Activated T-helper 2 cell treated with anti-CD3 and anti-CD28 coated beads, Interferon-gamma antibody, Interleukin-2, Interleukin-4, amounts not matched to agents 10 μg/mL and 5 μg/mL and 100 μg/mL, durations not matched to agents 14 hours and 24 hours and 36 hours (primary cell): ENCODE measurements at regions not wholly inside any gene's neighbourhood (a gene's known extent, or its start where the extent isn't known, plus 50 kb on each side); places are given as distances from the start of the nearest gene placed in this dataset.

Source experiments
- DNase-seq: peaks from one replicate; pipeline ENCODE4 v3.0.0; 2021; ENCODE audit warnings: low spot score
- H3K27ac Mint-ChIP-seq: one replicate; pipeline ENCODE4 v1.8.0; 2021; ENCODE audit warnings: mixed read lengths
- H3K27me3 Mint-ChIP-seq: one replicate; pipeline ENCODE4 v1.8.0; 2021; ENCODE audit warnings: low read depth, mixed read lengths
- H3K36me3 Mint-ChIP-seq: one replicate; pipeline ENCODE4 v1.8.0; 2021; ENCODE audit warnings: low read depth, mixed read lengths
- H3K4me1 Mint-ChIP-seq: one replicate; pipeline ENCODE4 v1.8.0; 2021; ENCODE audit warnings: low read depth, mixed read lengths
- H3K4me3 Mint-ChIP-seq: one replicate; pipeline ENCODE4 v1.8.0; 2021; ENCODE audit warnings: low read depth, mild to moderate bottlenecking, moderate library complexity, mixed read lengths
- H3K9me3 Mint-ChIP-seq: one replicate; pipeline ENCODE4 v1.8.0; 2021; ENCODE audit warnings: mixed read lengths
- intact Hi-C: fragments of 100-400 bp; cut with micrococcal nuclease; formaldehyde crosslinking; loops from one replicate; pipeline ENCODE4 v1.15.1; 2023

- no peak overlapping the region for H3K4me3 Mint-ChIP-seq
- H3K4me1 Mint-ChIP-seq: peaks cover 9% of the 10 kb centered on the region
- DNase-seq: no peak
- no peaks in the 10 kb centered on the region for H3K27me3 Mint-ChIP-seq
- no peak overlapping the region for H3K27ac Mint-ChIP-seq
- H3K36me3 Mint-ChIP-seq: no peaks in the 10 kb centered on the region
- no peaks in the 10 kb centered on the region for H3K9me3 Mint-ChIP-seq
- intact Hi-C loops: no loop called here
These were observed 66.2 kb downstream of the RTP5 start for GRCh38 chr2:241935774-241936173.

GRCh38 chr2:241936457-241937133 is 67.1 kb downstream of the RTP5 start:
- H3K27ac Mint-ChIP-seq: no peak overlapping the region
- DNase-seq: no peak
- intact Hi-C loops: no loop called here
- H3K36me3 Mint-ChIP-seq: no peaks in the 10 kb centered on the region
- H3K4me3 Mint-ChIP-seq: no peak overlapping the region
- H3K4me1 Mint-ChIP-seq: peaks cover 12% of the 10 kb centered on the region
- H3K9me3 Mint-ChIP-seq: no peaks in the 10 kb centered on the region
- H3K27me3 Mint-ChIP-seq: no peaks in the 10 kb centered on the region

GRCh38 chr2:241937297-241937696 is 67.8 kb downstream of the RTP5 start:
- DNase-seq: no peak
- no peaks in the 10 kb centered on the region for H3K9me3 Mint-ChIP-seq
- no peaks in the 10 kb centered on the region for H3K27me3 Mint-ChIP-seq
- peaks cover 12% of the 10 kb centered on the region for H3K4me1 Mint-ChIP-seq
- no peak overlapping the region for H3K4me3 Mint-ChIP-seq
- H3K27ac Mint-ChIP-seq: no peak overlapping the region
- intact Hi-C loops: no loop called here
- no peaks in the 10 kb centered on the region for H3K36me3 Mint-ChIP-seq

DNA sequence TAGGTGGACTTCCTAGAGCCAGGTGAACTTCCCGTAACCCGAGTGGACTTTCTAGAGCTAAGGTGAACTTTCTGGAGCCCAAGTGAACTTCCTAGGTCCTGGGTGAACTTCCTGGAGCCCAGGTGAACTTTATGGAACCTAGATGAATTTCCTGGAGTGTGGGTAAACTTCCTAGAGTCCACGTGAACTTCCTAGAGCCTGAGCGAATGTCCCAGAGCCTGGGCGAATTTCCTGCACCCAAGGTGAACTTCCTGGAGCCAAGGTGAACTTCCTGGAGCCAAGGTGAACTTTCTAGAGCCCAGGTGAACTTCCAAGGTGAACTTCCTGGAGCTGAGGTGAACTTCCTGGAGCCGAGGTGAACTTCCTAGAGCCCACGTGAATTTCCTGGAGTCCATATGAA is 70.0 kb downstream of the RTP5 start:
- intact Hi-C loops: no loop called here
- no peak for DNase-seq
- Mint-ChIP-seq H3K27me3 (no peaks in the 10 kb centered on the region), H3K4me1 (peaks cover 8% of the 10 kb centered on the region), H3K9me3 (no peaks in the 10 kb centered on the region), H3K4me3 (no peak overlapping the region), H3K36me3 (no peaks in the 10 kb centered on the region), H3K27ac (no peak overlapping the region)

- no peak for DNase-seq
- H3K27ac Mint-ChIP-seq: no peak overlapping the region
- no peak overlapping the region for H3K4me3 Mint-ChIP-seq
- no peaks in the 10 kb centered on the region for H3K9me3 Mint-ChIP-seq
- intact Hi-C loops: no loop called here
- H3K27me3 Mint-ChIP-seq: no peaks in the 10 kb centered on the region
- no peaks in the 10 kb centered on the region for H3K36me3 Mint-ChIP-seq
- peaks cover 7% of the 10 kb centered on the region for H3K4me1 Mint-ChIP-seq
These were observed 70.8 kb downstream of the RTP5 start for GRCh38 chr2:241940329-241940728.

- DNase-seq: no peak
- intact Hi-C loops: no loop called here
These were observed 72.3 kb downstream of the RTP5 start for GRCh38 chr2:241941691-241942301.

GRCh38 chr2:241942416-241943208 is 73.1 kb downstream of the RTP5 start:
- no peaks in the 10 kb centered on the region for H3K9me3 Mint-ChIP-seq
- intact Hi-C loops: no loop called here
- H3K36me3 Mint-ChIP-seq: no peaks in the 10 kb centered on the region
- no peak overlapping the region for H3K27ac Mint-ChIP-seq
- H3K27me3 Mint-ChIP-seq: no peaks in the 10 kb centered on the region
- DNase-seq: no peak
- H3K4me1 Mint-ChIP-seq: peaks cover 2% of the 10 kb centered on the region
- H3K4me3 Mint-ChIP-seq: no peak overlapping the region

More at GRCh38 chr2:241941691-241942301, 72.3 kb downstream of the RTP5 start:
- Mint-ChIP-seq H3K36me3 (no peaks in the 10 kb centered on the region), H3K27ac (no peak overlapping the region), H3K4me3 (no peak overlapping the region), H3K27me3 (no peaks in the 10 kb centered on the region), H3K4me1 (peaks cover 2% of the 10 kb centered on the region), H3K9me3 (no peaks in the 10 kb centered on the region)

- no peak for DNase-seq
- H3K27ac Mint-ChIP-seq: no peak overlapping the region
- no peaks in the 10 kb centered on the region for H3K27me3 Mint-ChIP-seq
- peaks cover 2% of the 10 kb centered on the region for H3K4me1 Mint-ChIP-seq
- no peaks in the 10 kb centered on the region for H3K36me3 Mint-ChIP-seq
- no peaks in the 10 kb centered on the region for H3K9me3 Mint-ChIP-seq
- no peak overlapping the region for H3K4me3 Mint-ChIP-seq
- intact Hi-C loops: no loop called here
These were observed 73.8 kb downstream of the RTP5 start for GRCh38 chr2:241943209-241943850.

- Mint-ChIP-seq H3K4me3 (no peak overlapping the region), H3K36me3 (no peaks in the 10 kb centered on the region), H3K27me3 (no peaks in the 10 kb centered on the region), H3K4me1 (peaks cover 2% of the 10 kb centered on the region), H3K27ac (no peak overlapping the region), H3K9me3 (no peaks in the 10 kb centered on the region)
- intact Hi-C loops: no loop called here
- no peak for DNase-seq
These were observed 74.5 kb downstream of the RTP5 start for GRCh38 chr2:241943961-241944575.

DNA sequence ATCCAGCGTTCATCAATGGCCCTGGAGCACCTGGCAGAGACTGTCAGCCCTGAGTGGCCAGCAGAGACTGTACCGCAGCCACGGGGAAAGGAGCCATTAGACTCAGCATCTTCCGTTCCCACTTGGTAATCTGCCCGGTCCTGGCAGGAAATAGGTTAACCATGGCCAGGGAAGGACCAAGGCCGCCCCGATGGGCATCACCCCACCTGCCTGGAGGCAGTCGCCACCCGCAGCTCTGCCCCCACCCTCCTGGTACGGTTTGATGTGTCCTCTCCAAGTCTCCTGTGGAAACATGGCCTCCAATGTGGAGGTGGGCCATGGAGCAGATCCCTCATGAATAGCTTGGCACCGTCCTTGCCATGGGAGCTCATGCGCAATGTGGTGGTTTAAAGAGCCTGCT is 75.3 kb downstream of the RTP5 start:
- DNase-seq: no peak
- intact Hi-C loops: no loop called here
- no peak overlapping the region for H3K4me3 Mint-ChIP-seq

DNA sequence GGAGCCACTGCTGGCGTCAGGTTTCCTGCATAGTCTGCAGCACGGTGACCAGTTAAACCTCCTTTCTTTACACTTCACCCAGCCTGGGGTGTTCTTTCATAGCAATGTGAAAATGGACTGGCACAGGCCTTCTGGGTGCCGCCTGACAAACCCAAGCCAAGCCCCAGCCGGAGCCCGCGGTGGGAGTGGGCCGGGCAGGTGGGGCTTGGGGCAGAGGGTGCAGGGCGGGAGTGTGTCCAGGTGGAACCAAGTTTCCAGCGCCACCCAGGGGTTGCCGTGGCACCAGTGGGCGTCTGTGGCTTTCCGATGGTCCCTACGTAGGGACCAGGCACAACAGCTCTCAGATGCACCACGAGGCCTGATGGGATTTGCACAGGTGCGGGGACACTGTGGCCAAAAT is 75.8 kb downstream of the RTP5 start:
- no peaks in the 10 kb centered on the region for H3K27me3 Mint-ChIP-seq
- intact Hi-C loops: no loop called here
- no peaks in the 10 kb centered on the region for H3K36me3 Mint-ChIP-seq
- peaks cover 2% of the 10 kb centered on the region for H3K4me1 Mint-ChIP-seq
- no peak overlapping the region for H3K27ac Mint-ChIP-seq
- H3K9me3 Mint-ChIP-seq: no peaks in the 10 kb centered on the region
- no peak for DNase-seq
- no peak overlapping the region for H3K4me3 Mint-ChIP-seq

More for the DNA sequence above, 75.3 kb downstream of the RTP5 start:
- Mint-ChIP-seq H3K36me3 (no peaks in the 10 kb centered on the region), H3K4me1 (peaks cover 2% of the 10 kb centered on the region), H3K27me3 (no peaks in the 10 kb centered on the region), H3K27ac (no peak overlapping the region), H3K9me3 (no peaks in the 10 kb centered on the region)

DNA sequence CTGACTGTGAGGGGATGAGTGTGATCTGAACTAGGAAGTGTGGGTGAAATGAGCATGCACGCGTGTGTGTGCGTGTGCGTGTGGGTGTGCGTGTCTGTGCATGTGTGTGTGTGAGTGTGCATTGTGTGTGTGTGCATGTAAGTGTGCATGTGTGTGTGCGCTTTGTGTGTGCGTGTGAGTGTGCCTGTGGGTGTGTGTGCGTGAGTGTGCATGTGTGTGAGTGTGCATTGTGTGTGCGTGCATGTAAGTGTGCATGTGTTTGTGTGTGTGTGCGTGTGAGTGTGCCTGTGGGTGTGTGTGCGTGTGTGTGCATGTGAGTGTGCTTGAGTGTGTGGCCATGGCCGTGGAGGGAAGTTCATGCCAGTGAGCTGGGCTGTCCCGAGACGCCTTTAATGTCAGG is 76.3 kb downstream of the RTP5 start:
- intact Hi-C loops: no loop called here
- H3K4me1 Mint-ChIP-seq: peaks cover 2% of the 10 kb centered on the region
- H3K9me3 Mint-ChIP-seq: no peaks in the 10 kb centered on the region
- no peaks in the 10 kb centered on the region for H3K27me3 Mint-ChIP-seq
- no peak overlapping the region for H3K4me3 Mint-ChIP-seq
- H3K36me3 Mint-ChIP-seq: no peaks in the 10 kb centered on the region
- DNase-seq: no peak
- no peak overlapping the region for H3K27ac Mint-ChIP-seq
